Transverse colon (tissue), 4 donors: ENCODE measurements at regions not wholly inside any gene's neighbourhood (a gene's known extent, or its start where the extent isn't known, plus 50 kb on each side); places are given as distances from the start of the nearest gene placed in this dataset.

Experiments used
- DNase-seq: peaks from one replicate; pipeline ENCODE4 v3.0.0-alpha.2; 2019
- H3K27ac ChIP-seq, 4 donors: fragments of 200-600 bp; sonication (generic); 2 replicates each; pipeline ENCODE4 v1.5.1; 2016 to 2018; ENCODE audit warnings: inconsistent platforms in 4 of 4
- H3K27me3 ChIP-seq: fragments of 200-600 bp; sonication (generic); 2 replicates; pipeline ENCODE4 v1.5.1; 2017; ENCODE audit warnings: inconsistent platforms
- H3K36me3 ChIP-seq, 4 donors: fragments of 200-600 bp; sonication (generic); 2 replicates each; pipeline ENCODE4 v1.5.1; 2017 to 2019; ENCODE audit warnings: inconsistent platforms in 4 of 4
- H3K4me1 ChIP-seq, 4 donors: fragments of 200-600 bp; sonication (generic); 2 replicates each; pipeline ENCODE4 v1.5.1; 2017 to 2020; ENCODE audit warnings: inconsistent platforms in 4 of 4
- H3K4me3 ChIP-seq, 4 donors: fragments of 200-600 bp; sonication (generic); 1 replicate in 1 of 4; 2 replicates in 3 of 4; pipeline versions ENCODE4 v1.5.1 to v1.6.1; 2017 to 2019; ENCODE audit warnings: inconsistent platforms in 4 of 4
- H3K9me3 ChIP-seq, 2 donors: fragments of 200-600 bp; sonication (generic); 2 replicates each; pipeline ENCODE4 v1.5.1; 2017 to 2019; ENCODE audit warnings: inconsistent platforms in 2 of 2
- CTCF ChIP-seq, 5 experiments: fragments of 200-600 bp in 3 of 5; fragments of 450-650 bp in 2 of 5; sonication (generic) in 3 of 5; IDR thresholded peaks; 1 replicate in 2 of 5; 2 replicates in 3 of 5; pipeline ENCODE4 v1.5.1; 2016 to 2017; ENCODE audit warnings: antibody characterized with exemption in 5 of 5, inconsistent platforms in 3 of 5, mild to moderate bottlenecking in 2 of 5, moderate library complexity in 1 of 5
- EP300 ChIP-seq: sonication (generic); formaldehyde crosslinking; IDR thresholded peaks from one replicate; pipeline ENCODE4 v1.6.1; 2017; ENCODE audit warnings: antibody characterized with exemption, low read depth
- POLR2A ChIP-seq: fragments of 450-650 bp; IDR thresholded peaks from one replicate; pipeline ENCODE4 v1.6.1; 2016; ENCODE audit warnings: antibody characterized with exemption, mild to moderate bottlenecking, moderate library complexity
- POLR2AphosphoS5 ChIP-seq, 3 donors: sonication (generic); formaldehyde crosslinking; IDR thresholded peaks; one replicate each; pipeline ENCODE4 v1.6.1; 2016; ENCODE audit warnings: antibody characterized with exemption in 3 of 3
- WGBS, 2 donors: methylation state at CpG; one replicate each; pipeline ENCODE4 v1.1.5; 2018; ENCODE audit warnings: low coverage in 1 of 2; 5-methylcytosine and 5-hydroxymethylcytosine counted together
- in situ Hi-C, 4 donors: fragments of 200-750 bp; cut with MboI; loops; one replicate each; pipeline versions ENCODE4 v1.15.0 to v1.15.1; 2017; ENCODE audit warnings: low sequenced_read_pairs in 3 of 4, low pct_ligation_motif_present in 1 of 4, low pct_unique_long_range_greater_than_20kb in 1 of 4
- intact Hi-C: fragments of 100-400 bp; cut with DNase I; formaldehyde crosslinking; loops from one replicate; pipeline ENCODE4 v1.15.1; 2023; ENCODE audit warnings: low total_unique reads

- WGBS, 2 donors = 70% methylated on average over 4 of the region's 4 CpGs; no CpG with 5 or more reads in 1 of the 2 donors
- Histone ChIP-seq H3K36me3 (no peaks in the 10 kb centered on the region), H3K4me1 (peaks cover 0 to 46% (median 16%) of the 10 kb centered on the region in 4 donors), H3K27me3 (no peaks in the 10 kb centered on the region), H3K4me3 (no peak overlapping the region), H3K27ac (peak overlapping the region; percentile 81 to 87 (median 84)), H3K9me3 (no peaks in the 10 kb centered on the region)
- intact Hi-C loops (no loop called here), in situ Hi-C loops (loop anchor here in 1 of 4 donors (10.0 kb wide), 1 partner anchor 89 kb away; no protein-coding TSS in a partner anchor)
- DNase-seq = no peak
- TF ChIP-seq CTCF (IDR thresholded peaks at IDR 0.05) (no peak), EP300 (no peak), POLR2A (no peak), POLR2AphosphoS5 (IDR thresholded peaks at IDR 0.05) (no peak)
These were observed 96.9 kb upstream of the TBL1XR1 start for GRCh38 chr3:177294221-177294620.

- H3K9me3 ChIP-seq = no peaks in the 10 kb centered on the region
- in situ Hi-C loops (loop anchor here in 1 of 4 donors (10.0 kb wide), 1 partner anchor 90 kb away; no protein-coding TSS in a partner anchor), intact Hi-C loops (no loop called here)
- no peaks in the 10 kb centered on the region for H3K36me3 ChIP-seq
- H3K27ac ChIP-seq = peak overlapping the region; percentile 81 to 87 (median 84)
- no peak overlapping the region for H3K4me3 ChIP-seq
- 20 to 77% methylated on average over 1 to 2 of the region's 2 CpGs for WGBS, 2 donors
- TF ChIP-seq POLR2A (peak; percentile 24), EP300 (peak; percentile 65), CTCF (IDR thresholded peaks at IDR 0.05) (no peak), POLR2AphosphoS5 (IDR thresholded peaks at IDR 0.05) (peak; percentile 17 to 78 (median 51))
- H3K27me3 ChIP-seq = no peaks in the 10 kb centered on the region
- H3K4me1 ChIP-seq = peaks cover 0 to 50% (median 23%) of the 10 kb centered on the region in 4 donors
- peak; percentile 75 for DNase-seq
These were observed 97.8 kb upstream of the TBL1XR1 start for GRCh38 chr3:177295116-177295515.

GRCh38 chr3:177299250-177299649 lies 102.0 kb upstream of the TBL1XR1 start:
- Histone ChIP-seq H3K36me3 (no peaks in the 10 kb centered on the region), H3K27ac (peak overlapping the region; percentile 82 to 90 (median 86)), H3K4me3 (no peak overlapping the region), H3K4me1 (peaks cover 0 to 67% (median 26%) of the 10 kb centered on the region in 4 donors), H3K27me3 (no peaks in the 10 kb centered on the region), H3K9me3 (no peaks in the 10 kb centered on the region)
- intact Hi-C loops (no loop called here), in situ Hi-C loops (loop anchor here in 1 of 4 donors (10.0 kb wide), 1 partner anchor 94 kb away; no protein-coding TSS in a partner anchor)
- TF ChIP-seq POLR2AphosphoS5 (IDR thresholded peaks at IDR 0.05) (no peak), POLR2A (no peak), CTCF (IDR thresholded peaks at IDR 0.05) (no peak), EP300 (no peak)
- DNase-seq = no peak
- 63 to 77% methylated on average over 4 to 6 of the region's 6 CpGs for WGBS, 2 donors

- H3K4me3 ChIP-seq = peak overlapping the region in 3 of 4 donors; percentile 1 to 34 (median 1)
These were observed 103.0 kb upstream of the TBL1XR1 start for GRCh38 chr3:177300039-177300833.

More at GRCh38 chr3:177300039-177300833, 103.0 kb upstream of the TBL1XR1 start:
- H3K4me1 ChIP-seq = peaks cover 0 to 61% (median 20%) of the 10 kb centered on the region in 4 donors
- WGBS, 2 donors = 39 to 49% methylated on average over 4 to 12 of the region's 12 CpGs
- no peak for TF ChIP-seq CTCF (IDR thresholded peaks at IDR 0.05)
- peak; percentile 78 for TF ChIP-seq POLR2A
- TF ChIP-seq EP300 = no peak
- TF ChIP-seq POLR2AphosphoS5 (IDR thresholded peaks at IDR 0.05) = peak in 2 of 3 donors; percentile 81 to 86
- H3K36me3 ChIP-seq = no peaks in the 10 kb centered on the region
- intact Hi-C loops (no loop called here), in situ Hi-C loops (no loop called here)
- no peaks in the 10 kb centered on the region for H3K9me3 ChIP-seq
- H3K27ac ChIP-seq = peak overlapping the region; percentile 82 to 90 (median 86)
- H3K27me3 ChIP-seq = no peaks in the 10 kb centered on the region
- DNase-seq = peak; percentile 76
